ENCODE measurements at regions not wholly inside any gene's neighbourhood (a gene's known extent, or its start where the extent isn't known, plus 50 kb on each side); places are given as distances from the start of the nearest gene placed in this dataset.

DNA sequence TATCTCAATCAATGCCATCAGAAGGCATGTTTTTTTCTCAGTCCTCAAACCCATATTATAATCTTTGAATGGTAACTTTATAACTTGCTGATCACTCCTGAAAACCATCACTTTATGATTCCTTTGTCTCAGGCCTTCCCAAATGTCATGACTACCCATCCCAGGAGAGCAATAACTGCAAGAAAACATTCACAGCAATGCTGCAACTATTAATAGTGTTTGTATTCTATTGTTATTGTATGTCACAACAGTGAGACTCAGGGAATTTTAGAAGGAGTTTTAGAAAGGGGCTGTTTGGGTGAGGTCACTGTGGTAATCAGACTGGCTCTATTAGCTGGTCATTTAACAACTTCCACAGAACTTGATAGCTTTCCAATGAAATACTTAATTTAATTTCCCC, 301.4 kb upstream of the TBX18 start:
- H3K36me3 ChIP-seq (ENCODE audit: control insufficient read depth, insufficient read depth, low read length): no peaks in the 10 kb centered on the region
- intact Hi-C loops (cut with micrococcal nuclease): no loop called here
- POLR2A ChIA-PET: no interaction called here

DNA sequence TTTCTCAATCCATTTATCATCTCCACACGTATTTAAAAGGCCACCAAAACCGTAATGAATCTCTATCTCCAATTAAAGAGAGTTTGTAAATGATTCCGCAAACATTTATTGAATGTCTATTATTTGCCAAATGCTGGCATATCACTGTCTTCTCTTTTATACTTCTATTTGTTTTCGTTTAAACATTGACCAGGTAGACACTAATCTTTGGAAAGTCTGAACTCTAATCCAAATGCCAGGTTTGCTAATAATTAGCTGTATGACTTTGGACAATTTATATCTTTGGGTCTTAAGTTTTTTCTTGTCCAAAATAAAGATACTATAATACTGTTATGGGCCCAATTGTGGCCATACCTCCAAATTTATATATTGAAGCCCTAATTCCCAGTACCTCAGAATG, 299.2 kb upstream of the TBX18 start:
- no peak for FAIRE-seq
- no TSS peak for BruUV-seq (replicated peaks)
- no peak for ATAC-seq
- TF ChIP-seq, protein P1, sequence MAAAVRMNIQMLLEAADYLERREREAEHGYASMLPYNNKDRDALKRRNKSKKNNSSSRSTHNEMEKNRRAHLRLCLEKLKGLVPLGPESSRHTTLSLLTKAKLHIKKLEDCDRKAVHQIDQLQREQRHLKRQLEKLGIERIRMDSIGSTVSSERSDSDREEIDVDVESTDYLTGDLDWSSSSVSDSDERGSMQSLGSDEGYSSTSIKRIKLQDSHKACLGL (CRISPR knock-in tag; IDR thresholded peaks at IDR 0.05; ENCODE audit: borderline replicate concordance, poor library complexity, severe bottlenecking): no peak
- TF ChIP-seq ZNF586 (CRISPR knock-in tag; conservative IDR thresholded peaks at IDR 0.05): no peak
- TF ChIP-seq PHB (CRISPR knock-in tag; IDR thresholded peaks at IDR 0.05): no peak
- no peak for TF ChIP-seq PPARD (CRISPR knock-in tag; IDR thresholded peaks at IDR 0.05)
- TF ChIP-seq PYGO2 (tag; IDR thresholded peaks at IDR 0.05): no peak
- TF ChIP-seq MBD2 (IDR thresholded peaks at IDR 0.05; ENCODE audit: borderline replicate concordance, low read depth): no peak
- TF ChIP-seq ZNF76 (CRISPR knock-in tag; IDR thresholded peaks at IDR 0.05; ENCODE audit: borderline replicate concordance): no peak
- TF ChIP-seq CBFA2T2 (conservative IDR thresholded peaks at IDR 0.05): no peak
- TF ChIP-seq, protein P2, sequence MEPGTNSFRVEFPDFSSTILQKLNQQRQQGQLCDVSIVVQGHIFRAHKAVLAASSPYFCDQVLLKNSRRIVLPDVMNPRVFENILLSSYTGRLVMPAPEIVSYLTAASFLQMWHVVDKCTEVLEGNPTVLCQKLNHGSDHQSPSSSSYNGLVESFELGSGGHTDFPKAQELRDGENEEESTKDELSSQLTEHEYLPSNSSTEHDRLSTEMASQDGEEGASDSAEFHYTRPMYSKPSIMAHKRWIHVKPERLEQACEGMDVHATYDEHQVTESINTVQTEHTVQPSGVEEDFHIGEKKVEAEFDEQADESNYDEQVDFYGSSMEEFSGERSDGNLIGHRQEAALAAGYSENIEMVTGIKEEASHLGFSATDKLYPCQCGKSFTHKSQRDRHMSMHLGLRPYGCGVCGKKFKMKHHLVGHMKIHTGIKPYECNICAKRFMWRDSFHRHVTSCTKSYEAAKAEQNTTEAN (CRISPR knock-in tag; IDR thresholded peaks at IDR 0.05): no peak
- TF ChIP-seq ZNF324 (CRISPR knock-in tag; IDR thresholded peaks at IDR 0.05): no peak
- TF ChIP-seq, protein P3, sequence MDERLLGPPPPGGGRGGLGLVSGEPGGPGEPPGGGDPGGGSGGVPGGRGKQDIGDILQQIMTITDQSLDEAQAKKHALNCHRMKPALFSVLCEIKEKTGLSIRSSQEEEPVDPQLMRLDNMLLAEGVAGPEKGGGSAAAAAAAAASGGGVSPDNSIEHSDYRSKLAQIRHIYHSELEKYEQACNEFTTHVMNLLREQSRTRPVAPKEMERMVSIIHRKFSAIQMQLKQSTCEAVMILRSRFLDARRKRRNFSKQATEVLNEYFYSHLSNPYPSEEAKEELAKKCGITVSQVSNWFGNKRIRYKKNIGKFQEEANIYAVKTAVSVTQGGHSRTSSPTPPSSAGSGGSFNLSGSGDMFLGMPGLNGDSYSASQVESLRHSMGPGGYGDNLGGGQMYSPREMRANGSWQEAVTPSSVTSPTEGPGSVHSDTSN (CRISPR knock-in tag; IDR thresholded peaks at IDR 0.05; ENCODE audit: low read depth): no peak
- TF ChIP-seq, protein P3 (tag; conservative IDR thresholded peaks at IDR 0.05; ENCODE audit: low read depth): no peak
- TF ChIP-seq RBM14 (IDR thresholded peaks at IDR 0.05; ENCODE audit: borderline replicate concordance, insufficient read depth, low read depth, low read length): no peak

More for the DNA sequence above, 301.4 kb upstream of the TBX18 start:
- ATAC-seq (no peak), DNase-seq (ENCODE audit: extremely low read depth in 1 of 4, low spot score in 3 of 4) (no peak), FAIRE-seq (no peak)
- no TSS peak for BruUV-seq (replicated peaks)
- no peak overlapping the region for H3K9ac ChIP-seq (ENCODE audit: insufficient read depth in 1 of 2, low read depth in 2 of 2, low read length in 2 of 2)
- no peaks in the 10 kb centered on the region for H3K4me1 ChIP-seq (replicated peaks in 1 of 2; ENCODE audit: control insufficient read depth in 2 of 2, insufficient read depth in 2 of 2, low read length in 2 of 2)
- no peaks in the 10 kb centered on the region for H3K27me3 ChIP-seq (ENCODE audit: control insufficient read depth in 2 of 2, insufficient read depth in 2 of 2, low read length in 2 of 2)
- H2AFZ ChIP-seq (ENCODE audit: low read depth, low read length): no peak overlapping the region
- TF ChIP-seq ZBTB7A (IDR thresholded peaks at IDR 0.05; ENCODE audit: borderline replicate concordance, control insufficient read depth, low read depth, low read length) (no peak), ZNF764 (CRISPR knock-in tag; IDR thresholded peaks at IDR 0.05; ENCODE audit: low read depth) (no peak), HDAC1 (IDR thresholded peaks at IDR 0.05) (no peak)
- H3K9me1 ChIP-seq (ENCODE audit: control insufficient read depth, insufficient read depth, low read length): no peaks in the 10 kb centered on the region
- no peak overlapping the region for H3K4me3 ChIP-seq
- no peaks in the 10 kb centered on the region for H3K79me2 ChIP-seq (ENCODE audit: control insufficient read depth, insufficient read depth, low read length)
- CTCF ChIA-PET (ENCODE audit: low intra/inter-chr PET ratio): no interaction called here
- in situ Hi-C loops (cut with MboI): no loop called here
- no peaks in the 10 kb centered on the region for H4K20me1 ChIP-seq (replicated peaks; ENCODE audit: control insufficient read depth, insufficient read depth, low read length)
- no peak overlapping the region for H3K4me2 ChIP-seq (ENCODE audit: insufficient read depth, low read length)
- H3K9me3 ChIP-seq (replicated peaks; ENCODE audit: control insufficient read depth, insufficient read depth, low read depth, low read length): no peaks in the 10 kb centered on the region
- H3K27ac ChIP-seq (ENCODE audit: extremely low read depth, low read depth, low read length): no peak overlapping the region

More for the DNA sequence above, 299.2 kb upstream of the TBX18 start:
- H3K4me1 ChIP-seq (replicated peaks in 1 of 2; ENCODE audit: control insufficient read depth in 2 of 2, insufficient read depth in 2 of 2, low read length in 2 of 2): no peaks in the 10 kb centered on the region
- ChIA-PET CTCF (ENCODE audit: low intra/inter-chr PET ratio) (no interaction called here), POLR2A (no interaction called here)
- H3K4me2 ChIP-seq (ENCODE audit: insufficient read depth, low read length): no peak overlapping the region
- H3K9ac ChIP-seq (ENCODE audit: insufficient read depth in 1 of 2, low read depth in 2 of 2, low read length in 2 of 2): no peak overlapping the region
- H3K27ac ChIP-seq (ENCODE audit: extremely low read depth, low read depth, low read length): no peak overlapping the region
- in situ Hi-C loops (cut with MboI) (no loop called here), intact Hi-C loops (cut with micrococcal nuclease) (no loop called here)
- no peak overlapping the region for H2AFZ ChIP-seq (ENCODE audit: low read depth, low read length)
- H3K9me3 ChIP-seq (replicated peaks; ENCODE audit: control insufficient read depth, insufficient read depth, low read depth, low read length): no peaks in the 10 kb centered on the region
- no peaks in the 10 kb centered on the region for H4K20me1 ChIP-seq (replicated peaks; ENCODE audit: control insufficient read depth, insufficient read depth, low read length)
- DNase-seq (ENCODE audit: extremely low read depth in 1 of 4, low spot score in 3 of 4): no peak
- no peaks in the 10 kb centered on the region for H3K79me2 ChIP-seq (ENCODE audit: control insufficient read depth, insufficient read depth, low read length)
- no peaks in the 10 kb centered on the region for H3K36me3 ChIP-seq (ENCODE audit: control insufficient read depth, insufficient read depth, low read length)
- WGBS (ENCODE audit: insufficient coverage, low coverage, missing lambda C conversion rate): 5% methylated on average over 4 of the region's 4 CpGs
- H3K9me1 ChIP-seq (ENCODE audit: control insufficient read depth, insufficient read depth, low read length): no peaks in the 10 kb centered on the region
- H3K4me3 ChIP-seq: no peak overlapping the region
- H3K27me3 ChIP-seq (ENCODE audit: control insufficient read depth in 2 of 2, insufficient read depth in 2 of 2, low read length in 2 of 2): no peaks in the 10 kb centered on the region

Measured in K562 (cell line).